ENCODE measurements at regions not wholly inside any gene's neighbourhood (a gene's known extent, or its start where the extent isn't known, plus 50 kb on each side); places are given as distances from the start of the nearest gene placed in this dataset.
"Not testable (repeated sequence)": the region's sequence is repeated elsewhere in the genome, so short reads cannot be mapped to it uniquely, and the experiment has no call there.

DNA sequence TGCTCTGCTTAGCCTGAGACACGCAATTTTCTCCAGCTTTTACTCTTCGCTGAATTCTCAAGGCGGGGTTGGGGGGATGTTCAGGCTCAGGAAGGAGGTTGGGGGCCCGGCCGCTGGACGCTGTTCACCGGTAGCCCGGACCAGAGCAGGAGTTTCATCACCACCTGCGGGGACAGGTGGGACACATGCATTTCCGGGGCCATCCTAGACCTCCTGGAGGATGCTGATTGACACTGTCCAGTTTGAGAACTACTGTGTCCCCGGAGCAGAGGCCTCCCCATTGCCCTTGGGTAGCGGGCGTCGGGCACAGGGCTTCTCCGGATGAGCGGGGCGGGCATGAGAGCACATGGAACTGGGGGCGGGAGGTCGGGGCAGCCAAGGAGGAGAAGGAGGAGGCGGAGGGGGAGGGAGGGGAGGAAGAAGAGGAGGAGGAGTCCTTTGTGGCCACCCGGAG is 144.0 kb upstream of the GRK3 start:
- no peaks in the 10 kb centered on the region for H3K36me3 ChIP-seq
- DNase-seq (no peak), ATAC-seq (peak in 1 of 8 donors; percentile 8)
- TF ChIP-seq, protein P1, sequence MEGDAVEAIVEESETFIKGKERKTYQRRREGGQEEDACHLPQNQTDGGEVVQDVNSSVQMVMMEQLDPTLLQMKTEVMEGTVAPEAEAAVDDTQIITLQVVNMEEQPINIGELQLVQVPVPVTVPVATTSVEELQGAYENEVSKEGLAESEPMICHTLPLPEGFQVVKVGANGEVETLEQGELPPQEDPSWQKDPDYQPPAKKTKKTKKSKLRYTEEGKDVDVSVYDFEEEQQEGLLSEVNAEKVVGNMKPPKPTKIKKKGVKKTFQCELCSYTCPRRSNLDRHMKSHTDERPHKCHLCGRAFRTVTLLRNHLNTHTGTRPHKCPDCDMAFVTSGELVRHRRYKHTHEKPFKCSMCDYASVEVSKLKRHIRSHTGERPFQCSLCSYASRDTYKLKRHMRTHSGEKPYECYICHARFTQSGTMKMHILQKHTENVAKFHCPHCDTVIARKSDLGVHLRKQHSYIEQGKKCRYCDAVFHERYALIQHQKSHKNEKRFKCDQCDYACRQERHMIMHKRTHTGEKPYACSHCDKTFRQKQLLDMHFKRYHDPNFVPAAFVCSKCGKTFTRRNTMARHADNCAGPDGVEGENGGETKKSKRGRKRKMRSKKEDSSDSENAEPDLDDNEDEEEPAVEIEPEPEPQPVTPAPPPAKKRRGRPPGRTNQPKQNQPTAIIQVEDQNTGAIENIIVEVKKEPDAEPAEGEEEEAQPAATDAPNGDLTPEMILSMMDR (IDR thresholded peaks at IDR 0.05) = no peak
- intact Hi-C loops (cut with DNase I) = loop anchor here in 4 of 10 donors (5.0 to 10.0 kb wide), 2 partner anchors 56 to 58 kb away; no protein-coding TSS in a partner anchor
- no peaks in the 10 kb centered on the region for H3K9me3 ChIP-seq
- H3K27me3 ChIP-seq = peaks cover 16 to 58% (median 55%) of the 10 kb centered on the region in 7 donors
- H3K4me1 ChIP-seq = peaks cover 0 to 40% (median 20%) of the 10 kb centered on the region in 9 donors
- H3K27ac ChIP-seq = no peak overlapping the region
- 20 to 26% methylated on average over 20 to 21 of the region's 21 CpGs for WGBS, 2 donors
- peak overlapping the region in 8 of 10 donors; percentile 8 to 53 (median 46) for H3K4me3 ChIP-seq

DNA sequence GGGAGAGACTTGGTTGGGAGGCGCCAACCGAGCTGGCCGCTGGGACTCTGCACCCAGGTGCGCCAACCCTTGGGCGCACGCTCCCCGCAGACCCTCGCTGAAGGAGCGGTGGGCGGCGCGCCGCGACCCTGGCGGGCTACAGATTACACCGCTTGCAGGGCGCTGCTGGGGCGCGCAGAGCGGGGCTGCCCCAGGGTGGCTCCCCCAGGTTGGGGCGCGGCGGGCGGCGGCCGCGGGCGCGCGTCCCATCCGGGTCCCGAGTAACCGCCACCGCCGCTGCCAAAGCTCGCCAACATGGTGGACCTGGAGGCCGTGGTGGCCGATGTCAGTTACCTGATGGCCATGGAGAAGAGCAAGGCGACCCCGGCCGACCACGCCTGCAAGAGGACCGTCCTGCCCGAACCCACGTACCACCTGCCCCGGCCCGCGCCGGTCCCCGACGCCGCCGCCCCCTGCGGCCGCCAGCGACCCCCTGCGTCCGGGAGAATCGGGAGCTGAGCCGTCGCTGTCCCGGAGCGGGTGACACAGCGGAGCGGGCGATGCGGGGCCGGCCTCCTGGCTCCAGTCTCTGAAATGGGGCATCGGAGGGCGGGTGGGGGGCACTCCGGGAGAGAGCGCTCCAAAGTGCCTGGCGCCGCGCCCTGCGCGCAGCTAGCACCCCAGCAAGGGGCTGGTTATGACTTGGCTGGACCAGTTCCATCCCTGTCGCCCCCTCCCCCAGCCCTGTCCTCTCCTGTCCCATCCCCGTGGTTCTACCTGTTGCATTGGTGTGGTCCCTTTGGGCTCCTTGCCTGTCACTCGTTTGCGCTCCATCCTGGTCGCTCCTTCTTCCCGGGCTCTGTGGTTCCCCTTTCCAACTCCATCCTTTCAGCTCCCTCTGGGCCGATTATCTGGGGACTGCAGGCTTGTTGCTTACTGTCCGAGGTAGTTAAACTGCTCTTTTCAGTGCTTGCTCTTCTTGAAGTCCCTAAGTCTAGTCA is 143.3 kb upstream of the GRK3 start:
- 1% methylated on average over 77 to 85 of the region's 85 CpGs for WGBS, 2 donors
- H3K9me3 ChIP-seq = no peaks in the 10 kb centered on the region
- H3K27me3 ChIP-seq = peaks cover 16 to 62% (median 55%) of the 10 kb centered on the region in 7 donors
- peak in 7 of 8 donors; percentile 34 to 57 (median 53) for ATAC-seq
- H3K36me3 ChIP-seq = no peaks in the 10 kb centered on the region
- H3K4me1 ChIP-seq = peaks cover 0 to 40% (median 20%) of the 10 kb centered on the region in 9 donors
- intact Hi-C loops (cut with DNase I) = loop anchor here in 4 of 10 donors (5.0 to 10.0 kb wide), 2 partner anchors 56 to 59 kb away; no protein-coding TSS in a partner anchor
- TF ChIP-seq, protein P1 (IDR thresholded peaks at IDR 0.05) = peak in 3 of 9 donors; percentile 7 to 27 (median 12)
- no peak for DNase-seq
- peak overlapping the region in 9 of 10 donors; percentile 6 to 53 (median 43) for H3K4me3 ChIP-seq
- no peak overlapping the region for H3K27ac ChIP-seq

DNA sequence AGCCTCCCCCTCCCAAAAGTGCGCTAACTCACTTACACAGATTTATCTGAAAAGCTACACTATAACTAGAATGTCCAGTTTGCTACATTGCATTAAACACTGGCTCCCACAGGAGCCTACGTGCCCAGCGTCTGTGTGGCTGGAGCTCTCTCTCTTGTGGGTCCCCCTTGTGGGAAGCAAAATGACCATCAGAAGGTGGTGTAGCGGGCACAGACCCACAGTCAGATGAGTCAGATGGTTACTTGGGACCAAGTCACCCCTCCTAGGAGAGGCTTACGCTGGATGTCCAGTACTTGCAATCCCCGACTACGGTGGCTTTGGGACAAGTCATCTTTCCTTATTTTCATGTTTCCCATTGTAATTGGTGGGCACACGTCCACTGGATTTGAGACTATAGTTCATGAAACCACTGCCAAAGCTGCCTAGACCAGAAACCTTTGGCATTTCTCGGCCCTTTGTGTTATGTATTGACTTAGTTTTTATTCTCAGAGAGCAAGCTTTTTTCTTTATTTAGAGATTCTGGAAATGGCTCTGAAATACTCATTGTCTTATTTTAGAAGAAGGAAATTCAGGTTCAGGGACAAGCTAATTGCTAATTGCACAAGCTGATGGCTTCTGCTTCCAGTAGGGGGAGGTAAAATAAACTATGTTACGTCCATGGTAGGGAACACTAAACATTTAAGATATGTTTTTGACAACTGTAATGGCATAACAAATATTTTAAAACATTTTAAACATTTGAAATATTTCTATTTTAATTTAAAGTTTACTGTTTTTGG is 137.8 kb upstream of the GRK3 start:
- WGBS, 2 donors = 69 to 75% methylated on average over 10 of the region's 10 CpGs
- H3K27ac ChIP-seq, H3K4me3 ChIP-seq, DNase-seq, ATAC-seq, H3K9me3 ChIP-seq, H3K36me3 ChIP-seq: not testable (repeated sequence)
- Histone ChIP-seq H3K4me1 (peaks cover 0 to 11% (median under 1%) of the 10 kb centered on the region in 9 donors), H3K27me3 (peaks cover 7 to 57% (median 40%) of the 10 kb centered on the region in 7 donors)
- intact Hi-C loops (cut with DNase I) = loop anchor here in 2 of 10 donors (5.0 to 10.0 kb wide), 2 partner anchors 62 to 64 kb away; no protein-coding TSS in a partner anchor
- TF ChIP-seq, protein P1 (IDR thresholded peaks at IDR 0.05) = peak in 6 of 9 donors; percentile 20 to 44 (median 41)

DNA sequence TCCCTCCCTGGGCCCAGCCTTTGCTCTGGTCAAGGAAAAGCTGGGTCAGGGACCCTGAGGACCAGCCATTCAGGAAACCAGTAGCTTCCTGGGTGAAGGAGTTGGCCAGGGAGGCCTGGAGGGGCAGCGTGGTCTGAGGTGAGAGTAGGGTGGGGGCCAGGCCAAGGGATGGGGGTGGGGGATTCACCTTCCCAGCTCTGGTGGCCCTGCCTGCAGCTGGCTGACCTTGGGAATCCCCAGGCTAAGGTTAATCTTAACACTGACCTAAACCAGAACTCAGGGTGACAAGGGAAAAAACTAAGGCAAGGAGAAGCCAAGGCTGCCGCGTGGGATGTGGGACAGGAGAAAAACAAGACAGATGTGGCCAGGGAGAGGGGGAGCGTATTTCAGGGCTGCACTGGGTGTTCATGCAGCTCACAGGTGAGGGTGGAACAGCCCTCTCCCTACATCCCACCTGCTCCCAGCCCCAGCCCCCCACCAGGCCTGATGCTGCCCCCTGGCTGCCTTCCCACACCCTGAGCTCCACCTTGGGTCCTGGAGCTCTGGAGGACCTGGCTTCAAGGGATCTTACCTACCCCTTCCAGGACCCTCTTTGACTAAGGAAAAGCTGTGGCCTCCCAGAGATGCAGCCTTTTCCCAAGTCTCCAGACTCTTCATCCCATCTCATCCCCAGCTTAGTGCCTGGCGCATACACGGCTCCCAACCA is 132.7 kb upstream of the GRK3 start:
- 96 to 100% methylated on average over 3 of the region's 6 CpGs for WGBS, 2 donors
- H3K27ac ChIP-seq, H3K4me3 ChIP-seq, ATAC-seq, H3K9me3 ChIP-seq, DNase-seq, H3K36me3 ChIP-seq: not testable (repeated sequence)
- Histone ChIP-seq H3K4me1 (peaks cover 0 to 10% (median 0%) of the 10 kb centered on the region in 9 donors), H3K27me3 (peaks cover 0 to 25% (median 7%) of the 10 kb centered on the region in 7 donors)
- intact Hi-C loops (cut with DNase I) = loop anchor here in 1 of 10 donors (10.0 kb wide), 1 partner anchor 1837 kb away; no protein-coding TSS in a partner anchor

DNA sequence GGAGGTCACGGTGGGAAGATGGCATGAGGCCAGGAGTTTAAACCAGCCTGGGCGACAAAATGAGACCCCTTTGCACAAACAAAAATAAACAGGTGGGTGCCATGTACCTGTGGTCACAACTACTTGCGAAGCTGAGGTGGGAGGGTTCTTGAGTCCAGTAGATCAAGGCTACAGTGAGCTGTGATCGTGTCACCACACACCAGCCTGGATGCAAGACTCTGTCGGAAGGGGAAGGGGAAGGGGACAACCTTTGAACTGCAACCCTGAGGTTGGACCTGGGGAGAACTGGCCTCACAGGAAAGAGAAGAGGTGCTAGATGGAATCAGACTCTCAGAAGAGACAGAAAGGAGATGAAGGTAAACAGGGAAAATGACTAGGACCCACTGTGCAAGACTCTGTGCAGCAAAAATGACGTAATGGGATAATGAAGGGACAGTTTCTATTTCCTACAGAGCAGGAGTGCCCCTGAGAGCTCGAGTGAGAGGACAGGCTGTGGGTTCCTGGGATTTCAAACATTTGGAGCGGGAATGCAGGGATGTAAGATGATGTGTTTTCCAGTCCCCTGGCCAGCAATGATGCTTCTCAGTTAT is 131.0 kb upstream of the GRK3 start:
- WGBS, 2 donors = 63 to 72% methylated on average over 8 of the region's 8 CpGs
- not testable (repeated sequence) for H3K4me3 ChIP-seq, H3K4me1 ChIP-seq, ATAC-seq, H3K27ac ChIP-seq, H3K36me3 ChIP-seq, H3K9me3 ChIP-seq, DNase-seq
- H3K27me3 ChIP-seq = peaks cover 0 to 19% (median 7%) of the 10 kb centered on the region in 7 donors
- intact Hi-C loops (cut with DNase I) = loop anchor here in 1 of 10 donors (10.0 kb wide), 1 partner anchor 1839 kb away; no protein-coding TSS in a partner anchor

Measured in heart right ventricle (tissue), 16 donors.